CD4-positive, alpha-beta memory T cell (primary cell): ENCODE measurements at regions not wholly inside any gene's neighbourhood (a gene's known extent, or its start where the extent isn't known, plus 50 kb on each side); places are given as distances from the start of the nearest gene placed in this dataset.

Experiments used
- CTCF ChIA-PET: fragments of 350-600 bp; sonication (Branson Sonifier 250); formaldehyde crosslinking; loops from one replicate; lab custom pipeline; 2021; ENCODE audit warnings: inconsistent platforms; ENCODE audit not compliant: partially characterized antibody; lab: Charles Lee
- POLR2A ChIA-PET: fragments of 350-600 bp; sonication (Branson Sonifier 250); formaldehyde crosslinking; loops from one replicate; lab custom pipeline; 2021; ENCODE audit not compliant: partially characterized antibody; lab: Charles Lee
- DNase-seq, 5 donors: peaks; one replicate each; pipeline versions ENCODE4 v3.0.0 to v3.0.0-alpha.2; 2020 to 2022; ENCODE audit warnings: mixed read lengths in 1 of 5
- H3K27ac ChIP-seq: one replicate; pipeline ENCODE4 v1.7.0; 2013; ENCODE audit warnings: low read depth, low read length
- H3K27me3 ChIP-seq: 2 replicates; pipeline ENCODE4 v1.7.0; 2013; ENCODE audit warnings: mild to moderate bottlenecking, low read length, moderate library complexity; ENCODE audit not compliant: insufficient read depth
- H3K36me3 ChIP-seq: 2 replicates; pipeline ENCODE4 v1.7.0; 2013; ENCODE audit warnings: mild to moderate bottlenecking, low read length, moderate library complexity; ENCODE audit not compliant: insufficient read depth
- H3K4me1 ChIP-seq: 2 replicates; pipeline ENCODE4 v1.7.0; 2013; ENCODE audit warnings: mild to moderate bottlenecking, low read length, moderate library complexity; ENCODE audit not compliant: insufficient read depth
- H3K4me3 ChIP-seq, 2 donors: one replicate each; pipeline ENCODE4 v1.7.0; 2013; ENCODE audit warnings: low read length in 2 of 2, mild to moderate bottlenecking in 1 of 2
- H3K9me3 ChIP-seq, 2 donors: one replicate each; pipeline ENCODE4 v1.7.0; 2013; ENCODE audit warnings: low read length in 2 of 2, control low read depth in 1 of 2; ENCODE audit not compliant: control insufficient read depth in 1 of 2
- H3K27ac Mint-ChIP-seq, 7 donors: one replicate each; pipeline ENCODE4 v1.8.0; 2020 to 2021; ENCODE audit warnings: mixed read lengths in 7 of 7, mild to moderate bottlenecking in 6 of 7, inconsistent platforms in 3 of 7, moderate library complexity in 3 of 7
- H3K27me3 Mint-ChIP-seq, 2 donors: one replicate each; pipeline ENCODE4 v1.8.0; 2020 to 2021; ENCODE audit warnings: mixed read lengths in 2 of 2
- H3K36me3 Mint-ChIP-seq, 2 donors: one replicate each; pipeline ENCODE4 v1.8.0; 2020 to 2021; ENCODE audit warnings: mixed read lengths in 2 of 2, inconsistent platforms in 1 of 2, mild to moderate bottlenecking in 1 of 2
- H3K4me1 Mint-ChIP-seq, 4 donors: one replicate each; pipeline ENCODE4 v1.8.0; 2020 to 2021; ENCODE audit warnings: mixed read lengths in 4 of 4, mild to moderate bottlenecking in 1 of 4
- H3K4me3 Mint-ChIP-seq, 8 donors: one replicate each; pipeline ENCODE4 v1.8.0; 2020 to 2021; ENCODE audit warnings: mixed read lengths in 8 of 8, mild to moderate bottlenecking in 7 of 8, moderate library complexity in 6 of 8, inconsistent platforms in 3 of 8
- H3K9me3 Mint-ChIP-seq, 8 donors: one replicate each; pipeline ENCODE4 v1.8.0; 2020 to 2021; ENCODE audit warnings: mixed read lengths in 8 of 8, mild to moderate bottlenecking in 5 of 8, inconsistent platforms in 3 of 8, moderate library complexity in 1 of 8
- intact Hi-C: fragments of 100-400 bp; cut with micrococcal nuclease; formaldehyde crosslinking; loops from one replicate; pipeline ENCODE4 v1.15.1; 2023

- Mint-ChIP-seq H3K4me3 (no peak overlapping the region), H3K36me3 (no peaks in the 10 kb centered on the region), H3K9me3 (peaks cover 0 to 3% (median 0%) of the 10 kb centered on the region in 8 donors), H3K27me3 (no peaks in the 10 kb centered on the region), H3K27ac (peak overlapping the region in 1 of 7 donors; percentile 37), H3K4me1 (no peaks in the 10 kb centered on the region)
- Histone ChIP-seq H3K4me3 (no peak overlapping the region), H3K4me1 (no peaks in the 10 kb centered on the region), H3K9me3 (no peaks in the 10 kb centered on the region), H3K36me3 (no peaks in the 10 kb centered on the region), H3K27ac (no peak overlapping the region), H3K27me3 (no peaks in the 10 kb centered on the region)
- ChIA-PET POLR2A (no interaction called here), CTCF (no interaction called here)
- DNase-seq: no peak
- intact Hi-C loops: no loop called here
These were observed 1312.0 kb downstream of the BRD1 start for GRCh38 chr22:48515571-48516200.

- H3K4me1 Mint-ChIP-seq: no peaks in the 10 kb centered on the region
- Histone ChIP-seq H3K36me3 (no peaks in the 10 kb centered on the region), H3K27ac (no peak overlapping the region), H3K4me1 (no peaks in the 10 kb centered on the region), H3K9me3 (no peaks in the 10 kb centered on the region), H3K4me3 (no peak overlapping the region), H3K27me3 (no peaks in the 10 kb centered on the region)
- no peak overlapping the region for H3K4me3 Mint-ChIP-seq
- no peak for DNase-seq
- no peaks in the 10 kb centered on the region for H3K36me3 Mint-ChIP-seq
- H3K9me3 Mint-ChIP-seq: peaks cover 0 to 5% (median 0%) of the 10 kb centered on the region in 8 donors
- intact Hi-C loops: no loop called here
- no peak overlapping the region for H3K27ac Mint-ChIP-seq
- no peaks in the 10 kb centered on the region for H3K27me3 Mint-ChIP-seq
- POLR2A ChIA-PET: no interaction called here
- CTCF ChIA-PET: no interaction called here
These were observed 1313.7 kb downstream of the BRD1 start for GRCh38 chr22:48513929-48514328.

GRCh38 chr22:48513446-48513845, 1314.2 kb downstream of the BRD1 start:
- Mint-ChIP-seq H3K4me3 (no peak overlapping the region), H3K9me3 (peaks cover 0 to 8% (median 0%) of the 10 kb centered on the region in 8 donors), H3K36me3 (no peaks in the 10 kb centered on the region), H3K27me3 (peaks cover 2 to 3% of the 10 kb centered on the region in 2 donors), H3K4me1 (no peaks in the 10 kb centered on the region), H3K27ac (no peak overlapping the region)
- H3K4me1 ChIP-seq: no peaks in the 10 kb centered on the region
- no peaks in the 10 kb centered on the region for H3K27me3 ChIP-seq
- intact Hi-C loops: no loop called here
- no peaks in the 10 kb centered on the region for H3K9me3 ChIP-seq
- H3K27ac ChIP-seq: no peak overlapping the region
- H3K4me3 ChIP-seq: no peak overlapping the region
- ChIA-PET CTCF (no interaction called here), POLR2A (no interaction called here)
- DNase-seq: peak in 1 of 5 donors; percentile 2
- no peaks in the 10 kb centered on the region for H3K36me3 ChIP-seq

- intact Hi-C loops: no loop called here
- no peak overlapping the region for H3K4me3 ChIP-seq
- H3K36me3 ChIP-seq: no peaks in the 10 kb centered on the region
- CTCF ChIA-PET: no interaction called here
- H3K4me1 ChIP-seq: no peaks in the 10 kb centered on the region
- no peaks in the 10 kb centered on the region for H3K9me3 ChIP-seq
- Mint-ChIP-seq H3K4me1 (no peaks in the 10 kb centered on the region), H3K36me3 (no peaks in the 10 kb centered on the region), H3K27me3 (peaks cover 2 to 4% of the 10 kb centered on the region in 2 donors), H3K27ac (no peak overlapping the region), H3K4me3 (no peak overlapping the region), H3K9me3 (peaks cover 0 to 8% (median 0%) of the 10 kb centered on the region in 8 donors)
- DNase-seq: no peak
- no peaks in the 10 kb centered on the region for H3K27me3 ChIP-seq
- no peak overlapping the region for H3K27ac ChIP-seq
- POLR2A ChIA-PET: no interaction called here
These were observed 1315.8 kb downstream of the BRD1 start for GRCh38 chr22:48511781-48512327.

- H3K36me3 ChIP-seq: no peaks in the 10 kb centered on the region
- H3K4me3 Mint-ChIP-seq: no peak overlapping the region
- DNase-seq: no peak
- peaks cover 0 to 8% (median 0%) of the 10 kb centered on the region in 8 donors for H3K9me3 Mint-ChIP-seq
- no peak overlapping the region for H3K4me3 ChIP-seq
- H3K27ac Mint-ChIP-seq: no peak overlapping the region
- CTCF ChIA-PET: no interaction called here
- H3K27ac ChIP-seq: no peak overlapping the region
- H3K9me3 ChIP-seq: no peaks in the 10 kb centered on the region
- no peaks in the 10 kb centered on the region for H3K4me1 ChIP-seq
- intact Hi-C loops: no loop called here
- no peaks in the 10 kb centered on the region for H3K27me3 ChIP-seq
- peaks cover 2 to 4% of the 10 kb centered on the region in 2 donors for H3K27me3 Mint-ChIP-seq
- H3K4me1 Mint-ChIP-seq: no peaks in the 10 kb centered on the region
- POLR2A ChIA-PET: no interaction called here
- no peaks in the 10 kb centered on the region for H3K36me3 Mint-ChIP-seq
These were observed 1316.5 kb downstream of the BRD1 start for GRCh38 chr22:48511211-48511610.

- DNase-seq: no peak
- H3K9me3 ChIP-seq: no peaks in the 10 kb centered on the region
- ChIA-PET CTCF (no interaction called here), POLR2A (no interaction called here)
- no peak overlapping the region for H3K27ac ChIP-seq
- H3K4me3 ChIP-seq: no peak overlapping the region
- no peaks in the 10 kb centered on the region for H3K4me1 Mint-ChIP-seq
- H3K36me3 Mint-ChIP-seq: no peaks in the 10 kb centered on the region
- H3K4me1 ChIP-seq: no peaks in the 10 kb centered on the region
- peaks cover 0 to 8% (median 0%) of the 10 kb centered on the region in 8 donors for H3K9me3 Mint-ChIP-seq
- H3K36me3 ChIP-seq: no peaks in the 10 kb centered on the region
- intact Hi-C loops: no loop called here
- peaks cover 2 to 4% of the 10 kb centered on the region in 2 donors for H3K27me3 Mint-ChIP-seq
- H3K27ac Mint-ChIP-seq: no peak overlapping the region
- H3K27me3 ChIP-seq: no peaks in the 10 kb centered on the region
- no peak overlapping the region for H3K4me3 Mint-ChIP-seq
These were observed 1317.1 kb downstream of the BRD1 start for GRCh38 chr22:48510599-48510998.

- Histone ChIP-seq H3K27ac (no peak overlapping the region), H3K9me3 (no peaks in the 10 kb centered on the region), H3K36me3 (no peaks in the 10 kb centered on the region), H3K27me3 (no peaks in the 10 kb centered on the region), H3K4me3 (no peak overlapping the region), H3K4me1 (no peaks in the 10 kb centered on the region)
- peaks cover 4% of the 10 kb centered on the region in 2 donors for H3K27me3 Mint-ChIP-seq
- H3K27ac Mint-ChIP-seq: no peak overlapping the region
- no peak for DNase-seq
- no peaks in the 10 kb centered on the region for H3K4me1 Mint-ChIP-seq
- H3K4me3 Mint-ChIP-seq: no peak overlapping the region
- intact Hi-C loops: no loop called here
- H3K9me3 Mint-ChIP-seq: peaks cover 0 to 5% (median 0%) of the 10 kb centered on the region in 8 donors
- POLR2A ChIA-PET: no interaction called here
- CTCF ChIA-PET: no interaction called here
- no peaks in the 10 kb centered on the region for H3K36me3 Mint-ChIP-seq
These were observed 1319.9 kb downstream of the BRD1 start for GRCh38 chr22:48507595-48508350.
